ENCODE measurements at regions not wholly inside any gene's neighbourhood (a gene's known extent, or its start where the extent isn't known, plus 50 kb on each side); places are given as distances from the start of the nearest gene placed in this dataset.
"Not testable (repeated sequence)": the region's sequence is repeated elsewhere in the genome, so short reads cannot be mapped to it uniquely, and the experiment has no call there.

DNA sequence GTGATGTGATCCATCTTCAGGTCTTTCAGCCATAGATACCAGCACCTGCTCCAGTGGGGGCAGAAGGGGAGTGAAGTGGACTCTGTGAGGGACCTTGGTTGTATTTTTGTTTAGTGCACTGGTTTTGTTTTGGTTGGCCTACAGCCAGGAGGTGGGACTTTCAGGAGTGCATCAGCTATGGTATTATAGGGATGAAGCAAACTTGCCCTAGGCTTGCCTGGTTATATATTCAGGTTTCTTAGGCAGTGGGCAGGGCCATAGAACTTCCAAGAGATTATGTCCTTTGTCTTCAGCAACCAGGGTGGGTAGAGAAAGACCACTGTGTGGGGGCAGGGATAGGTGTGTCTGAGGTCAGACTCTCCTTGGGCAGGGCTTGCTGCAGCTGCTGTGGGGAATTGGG is 337.3 kb upstream of the SGO1 start (continued):
- no peak for TF ChIP-seq CBX5 (IDR thresholded peaks at IDR 0.05; ENCODE audit: low read depth, low read length)
- TF ChIP-seq EZH2 (IDR thresholded peaks at IDR 0.05; ENCODE audit: low read depth, low read length, severe bottlenecking), result no peak
- no peak for TF ChIP-seq RFX5 (IDR thresholded peaks at IDR 0.05; ENCODE audit: borderline replicate concordance, low read depth, low read length)

DNA sequence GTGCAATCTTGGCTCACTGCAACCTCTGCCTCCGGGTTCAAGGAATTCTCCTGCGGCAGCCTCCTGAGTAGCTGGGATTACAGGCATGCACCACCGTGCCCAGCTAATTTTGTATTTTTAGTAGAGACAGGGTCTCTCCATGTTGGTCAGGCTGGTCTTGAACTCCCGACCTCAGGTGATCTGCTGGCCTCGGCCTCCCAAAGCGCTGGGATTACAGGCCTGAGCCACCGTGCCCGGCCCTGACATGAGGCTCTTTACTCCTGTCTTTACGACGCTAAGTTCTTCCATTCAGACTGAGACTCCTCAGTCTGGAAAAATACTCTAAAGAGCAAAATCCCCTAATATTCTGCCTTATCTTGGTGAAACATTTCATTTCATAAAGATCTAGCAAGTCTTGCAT is 331.3 kb upstream of the SGO1 start:
- H3K23me2 ChIP-seq (ENCODE audit: low read depth, low read length); DNase-seq (ENCODE audit: low read depth in 1 of 2, low spot score in 2 of 2); H4K8ac ChIP-seq (ENCODE audit: extremely low read depth, insufficient read depth, low read length); FAIRE-seq; H2BK15ac ChIP-seq (ENCODE audit: low read length); H2AK5ac ChIP-seq (ENCODE audit: low read depth, low read length); H3K9me3 ChIP-seq (ENCODE audit: insufficient read depth in 2 of 2, low read depth in 1 of 2, low read length in 1 of 2); H2BK12ac ChIP-seq (ENCODE audit: low read depth, low read length); H3K4me2 ChIP-seq (ENCODE audit: insufficient read depth in 1 of 2, low read depth in 2 of 2, low read length in 2 of 2); H3K18ac ChIP-seq (ENCODE audit: extremely low read depth, low read length); H3K4me1 ChIP-seq (replicated peaks in 1 of 4; ENCODE audit: control insufficient read depth in 3 of 4, insufficient read depth in 4 of 4, low read length in 3 of 4); H2BK5ac ChIP-seq (ENCODE audit: low read depth, low read length); H3K4me3 ChIP-seq (ENCODE audit: extremely low read depth in 1 of 4, insufficient read depth in 2 of 4, low read depth in 3 of 4, low read length in 4 of 4); H3K4ac ChIP-seq (replicated peaks; ENCODE audit: insufficient read length, low read depth, low read length); H3K27me3 ChIP-seq (replicated peaks in 1 of 4; ENCODE audit: control insufficient read depth in 3 of 4, extremely low read depth in 1 of 4, insufficient read depth in 3 of 4, low read length in 3 of 4); H3K9ac ChIP-seq (replicated peaks in 1 of 4; ENCODE audit: extremely low read depth in 1 of 4, low read depth in 3 of 4, low read length in 3 of 4); H4K91ac ChIP-seq (replicated peaks; ENCODE audit: insufficient read length, low read length); H3K27ac ChIP-seq (ENCODE audit: low read depth, low read length); H2BK120ac ChIP-seq (replicated peaks; ENCODE audit: low read depth, low read length); H3K36me3 ChIP-seq (ENCODE audit: control insufficient read depth in 2 of 4, insufficient read depth in 4 of 4, low read length in 3 of 4); H3K14ac ChIP-seq (ENCODE audit: insufficient read length); POLR2A ChIA-PET (ENCODE audit: partially characterized antibody); H2AFZ ChIP-seq (ENCODE audit: low read length); H4K5ac ChIP-seq (ENCODE audit: insufficient read length, low read depth, low read length); H3K23ac ChIP-seq (ENCODE audit: insufficient read length); H3K56ac ChIP-seq (replicated peaks; ENCODE audit: insufficient read length, low read depth, low read length); H2BK20ac ChIP-seq (ENCODE audit: low read length); H3K79me2 ChIP-seq (ENCODE audit: control insufficient read depth in 1 of 2, insufficient read depth in 2 of 2, low read length in 2 of 2); H3K79me1 ChIP-seq (ENCODE audit: low read depth, low read length); H4K20me1 ChIP-seq (replicated peaks in 1 of 2; ENCODE audit: control insufficient read depth in 1 of 2, insufficient read depth in 2 of 2, low read length in 2 of 2): not testable (repeated sequence)
- WGBS, 2 experiments (ENCODE audit: extremely low coverage in 1 of 2, insufficient coverage in 1 of 2, insufficient read length in 1 of 2, insufficient replicate concordance in 2 of 2, low coverage in 1 of 2, low lambda C conversion rate in 2 of 2, missing lambda C conversion rate in 1 of 2), result 97% methylated on average over 10 of the region's 10 CpGs; no CpG with 5 or more reads in 1 of the 2 experiments
- CTCF ChIA-PET (ENCODE audit: partially characterized antibody), result interaction anchor here (0.5 to 1.8 kb wide), 4 partner anchors 9 to 158 kb away, joined by 3 to 4 read pairs (median 4); no protein-coding TSS in a partner anchor
